ENCODE measurements at regions not wholly inside any gene's neighbourhood (a gene's known extent, or its start where the extent isn't known, plus 50 kb on each side); places are given as distances from the start of the nearest gene placed in this dataset.

DNA sequence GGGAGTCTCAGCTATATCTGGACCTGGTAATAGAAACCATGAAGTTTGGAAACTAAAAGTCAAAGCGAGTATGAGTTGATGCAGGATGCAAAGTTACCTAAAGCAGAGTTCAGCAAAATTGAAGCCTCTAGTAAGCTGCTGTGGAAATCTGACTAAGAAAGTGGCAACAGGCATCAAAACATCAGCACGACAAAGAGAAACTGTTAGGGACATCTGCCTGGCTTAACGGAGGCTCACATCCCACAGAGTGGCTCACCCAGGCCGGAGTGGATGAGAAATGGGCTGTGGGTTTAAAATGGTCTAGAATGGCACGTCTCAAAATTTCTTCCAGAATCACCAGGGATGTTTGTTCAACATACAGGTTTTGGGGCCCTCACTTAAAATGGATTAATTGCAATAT, 164.1 kb upstream of the NPY start:
- TF ChIP-seq POLR2A (IDR thresholded peaks at IDR 0.05; ENCODE audit: borderline replicate concordance, extremely low read depth, insufficient read depth, insufficient read length), result no peak
- TF ChIP-seq, protein P1, sequence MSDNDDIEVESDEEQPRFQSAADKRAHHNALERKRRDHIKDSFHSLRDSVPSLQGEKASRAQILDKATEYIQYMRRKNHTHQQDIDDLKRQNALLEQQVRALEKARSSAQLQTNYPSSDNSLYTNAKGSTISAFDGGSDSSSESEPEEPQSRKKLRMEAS (IDR thresholded peaks at IDR 0.05), result no peak
- TF ChIP-seq RAD21 (IDR thresholded peaks at IDR 0.05; ENCODE audit: low read depth), result no peak
- TF ChIP-seq, protein P2, sequence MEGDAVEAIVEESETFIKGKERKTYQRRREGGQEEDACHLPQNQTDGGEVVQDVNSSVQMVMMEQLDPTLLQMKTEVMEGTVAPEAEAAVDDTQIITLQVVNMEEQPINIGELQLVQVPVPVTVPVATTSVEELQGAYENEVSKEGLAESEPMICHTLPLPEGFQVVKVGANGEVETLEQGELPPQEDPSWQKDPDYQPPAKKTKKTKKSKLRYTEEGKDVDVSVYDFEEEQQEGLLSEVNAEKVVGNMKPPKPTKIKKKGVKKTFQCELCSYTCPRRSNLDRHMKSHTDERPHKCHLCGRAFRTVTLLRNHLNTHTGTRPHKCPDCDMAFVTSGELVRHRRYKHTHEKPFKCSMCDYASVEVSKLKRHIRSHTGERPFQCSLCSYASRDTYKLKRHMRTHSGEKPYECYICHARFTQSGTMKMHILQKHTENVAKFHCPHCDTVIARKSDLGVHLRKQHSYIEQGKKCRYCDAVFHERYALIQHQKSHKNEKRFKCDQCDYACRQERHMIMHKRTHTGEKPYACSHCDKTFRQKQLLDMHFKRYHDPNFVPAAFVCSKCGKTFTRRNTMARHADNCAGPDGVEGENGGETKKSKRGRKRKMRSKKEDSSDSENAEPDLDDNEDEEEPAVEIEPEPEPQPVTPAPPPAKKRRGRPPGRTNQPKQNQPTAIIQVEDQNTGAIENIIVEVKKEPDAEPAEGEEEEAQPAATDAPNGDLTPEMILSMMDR (IDR thresholded peaks at IDR 0.05 in 2 of 3, conservative IDR thresholded peaks at IDR 0.05 in 1 of 3; ENCODE audit: borderline replicate concordance in 1 of 3, insufficient read depth in 1 of 3, low read depth in 2 of 3, low read length in 2 of 3), result no peak
- no peak for TF ChIP-seq JUND (IDR thresholded peaks at IDR 0.05)
- no peak for TF ChIP-seq ELF1 (IDR thresholded peaks at IDR 0.05; ENCODE audit: borderline replicate concordance, low read depth)
- TF ChIP-seq EZH2 (IDR thresholded peaks at IDR 0.05), result no peak
- no peak for TF ChIP-seq SIN3A (IDR thresholded peaks at IDR 0.05; ENCODE audit: low read depth)
- TF ChIP-seq, protein P3, sequence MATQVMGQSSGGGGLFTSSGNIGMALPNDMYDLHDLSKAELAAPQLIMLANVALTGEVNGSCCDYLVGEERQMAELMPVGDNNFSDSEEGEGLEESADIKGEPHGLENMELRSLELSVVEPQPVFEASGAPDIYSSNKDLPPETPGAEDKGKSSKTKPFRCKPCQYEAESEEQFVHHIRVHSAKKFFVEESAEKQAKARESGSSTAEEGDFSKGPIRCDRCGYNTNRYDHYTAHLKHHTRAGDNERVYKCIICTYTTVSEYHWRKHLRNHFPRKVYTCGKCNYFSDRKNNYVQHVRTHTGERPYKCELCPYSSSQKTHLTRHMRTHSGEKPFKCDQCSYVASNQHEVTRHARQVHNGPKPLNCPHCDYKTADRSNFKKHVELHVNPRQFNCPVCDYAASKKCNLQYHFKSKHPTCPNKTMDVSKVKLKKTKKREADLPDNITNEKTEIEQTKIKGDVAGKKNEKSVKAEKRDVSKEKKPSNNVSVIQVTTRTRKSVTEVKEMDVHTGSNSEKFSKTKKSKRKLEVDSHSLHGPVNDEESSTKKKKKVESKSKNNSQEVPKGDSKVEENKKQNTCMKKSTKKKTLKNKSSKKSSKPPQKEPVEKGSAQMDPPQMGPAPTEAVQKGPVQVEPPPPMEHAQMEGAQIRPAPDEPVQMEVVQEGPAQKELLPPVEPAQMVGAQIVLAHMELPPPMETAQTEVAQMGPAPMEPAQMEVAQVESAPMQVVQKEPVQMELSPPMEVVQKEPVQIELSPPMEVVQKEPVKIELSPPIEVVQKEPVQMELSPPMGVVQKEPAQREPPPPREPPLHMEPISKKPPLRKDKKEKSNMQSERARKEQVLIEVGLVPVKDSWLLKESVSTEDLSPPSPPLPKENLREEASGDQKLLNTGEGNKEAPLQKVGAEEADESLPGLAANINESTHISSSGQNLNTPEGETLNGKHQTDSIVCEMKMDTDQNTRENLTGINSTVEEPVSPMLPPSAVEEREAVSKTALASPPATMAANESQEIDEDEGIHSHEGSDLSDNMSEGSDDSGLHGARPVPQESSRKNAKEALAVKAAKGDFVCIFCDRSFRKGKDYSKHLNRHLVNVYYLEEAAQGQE (IDR thresholded peaks at IDR 0.05; ENCODE audit: low read depth), result no peak
